ENCODE measurements at regions not wholly inside any gene's neighbourhood (a gene's known extent, or its start where the extent isn't known, plus 50 kb on each side); places are given as distances from the start of the nearest gene placed in this dataset.
"Not testable (repeated sequence)": the region's sequence is repeated elsewhere in the genome, so short reads cannot be mapped to it uniquely, and the experiment has no call there.

DNA sequence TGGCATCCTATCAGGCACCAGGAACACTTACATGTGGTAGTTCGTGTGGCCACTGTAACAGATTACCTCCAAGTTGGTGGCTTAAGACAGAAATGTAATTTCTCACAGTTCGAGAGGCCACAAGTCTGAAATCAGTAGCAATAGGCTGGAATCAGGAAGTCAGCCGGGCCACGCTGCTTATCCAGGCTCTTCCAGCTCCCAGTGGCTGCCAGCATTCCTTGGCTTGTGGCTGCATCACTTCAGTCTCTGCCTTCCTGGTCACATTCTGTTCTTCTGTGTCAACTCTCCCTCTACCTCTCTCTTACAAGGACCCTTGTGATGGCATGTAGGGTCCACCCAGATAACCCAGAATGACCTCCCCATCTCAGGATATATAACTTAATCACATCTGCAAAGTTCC is 78.7 kb upstream of the MSX2 start:
- H3K4me1 ChIP-seq = no peaks in the 10 kb centered on the region
- H3K27me3 ChIP-seq = no peaks in the 10 kb centered on the region
- no peak overlapping the region for H3K4me3 ChIP-seq
- TF ChIP-seq, protein P1, sequence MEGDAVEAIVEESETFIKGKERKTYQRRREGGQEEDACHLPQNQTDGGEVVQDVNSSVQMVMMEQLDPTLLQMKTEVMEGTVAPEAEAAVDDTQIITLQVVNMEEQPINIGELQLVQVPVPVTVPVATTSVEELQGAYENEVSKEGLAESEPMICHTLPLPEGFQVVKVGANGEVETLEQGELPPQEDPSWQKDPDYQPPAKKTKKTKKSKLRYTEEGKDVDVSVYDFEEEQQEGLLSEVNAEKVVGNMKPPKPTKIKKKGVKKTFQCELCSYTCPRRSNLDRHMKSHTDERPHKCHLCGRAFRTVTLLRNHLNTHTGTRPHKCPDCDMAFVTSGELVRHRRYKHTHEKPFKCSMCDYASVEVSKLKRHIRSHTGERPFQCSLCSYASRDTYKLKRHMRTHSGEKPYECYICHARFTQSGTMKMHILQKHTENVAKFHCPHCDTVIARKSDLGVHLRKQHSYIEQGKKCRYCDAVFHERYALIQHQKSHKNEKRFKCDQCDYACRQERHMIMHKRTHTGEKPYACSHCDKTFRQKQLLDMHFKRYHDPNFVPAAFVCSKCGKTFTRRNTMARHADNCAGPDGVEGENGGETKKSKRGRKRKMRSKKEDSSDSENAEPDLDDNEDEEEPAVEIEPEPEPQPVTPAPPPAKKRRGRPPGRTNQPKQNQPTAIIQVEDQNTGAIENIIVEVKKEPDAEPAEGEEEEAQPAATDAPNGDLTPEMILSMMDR (IDR thresholded peaks at IDR 0.05) = no peak
- TF ChIP-seq POLR2A (IDR thresholded peaks at IDR 0.05) = no peak
- no peak overlapping the region for H3K27ac ChIP-seq
- H3K9me3 ChIP-seq = peaks cover 0 to 8% (median 0%) of the 10 kb centered on the region in 3 donors
- DNase-seq (no peak), ATAC-seq (no peak)
- WGBS, 2 donors = 70 to 72% methylated on average over 3 to 4 of the region's 4 CpGs
- no peaks in the 10 kb centered on the region for H3K36me3 ChIP-seq (replicated peaks in 1 of 2; ENCODE audit: insufficient read depth in 1 of 2, low read depth in 2 of 2)
- intact Hi-C loops (cut with DNase I) = no loop called here

- DNase-seq; H3K27ac ChIP-seq; ATAC-seq; H3K27me3 ChIP-seq; H3K9me3 ChIP-seq; H3K4me1 ChIP-seq; intact Hi-C loops (cut with DNase I); H3K36me3 ChIP-seq (replicated peaks in 1 of 2; ENCODE audit: insufficient read depth in 1 of 2, low read depth in 2 of 2); H3K4me3 ChIP-seq: not testable (repeated sequence)
- 75 to 81% methylated on average over 4 of the region's 4 CpGs for WGBS, 2 donors
Measured at GRCh38 chr5:174648618-174649017, 75.8 kb upstream of the MSX2 start.

- no peak overlapping the region for H3K27ac ChIP-seq
- no peak for DNase-seq
- H3K27me3 ChIP-seq = no peaks in the 10 kb centered on the region
- H3K9me3 ChIP-seq = peaks cover 0 to 8% (median 0%) of the 10 kb centered on the region in 3 donors
- intact Hi-C loops (cut with DNase I) = no loop called here
- WGBS, 2 donors = 83 to 86% methylated on average over 8 of the region's 8 CpGs
- no peak overlapping the region for H3K4me3 ChIP-seq
- ATAC-seq = no peak
- H3K36me3 ChIP-seq (replicated peaks in 1 of 2; ENCODE audit: insufficient read depth in 1 of 2, low read depth in 2 of 2) = no peaks in the 10 kb centered on the region
- no peaks in the 10 kb centered on the region for H3K4me1 ChIP-seq
- no peak for TF ChIP-seq POLR2A (IDR thresholded peaks at IDR 0.05)
- TF ChIP-seq, protein P1 (IDR thresholded peaks at IDR 0.05) = no peak
Measured at GRCh38 chr5:174649391-174649790, 75.0 kb upstream of the MSX2 start.

DNA sequence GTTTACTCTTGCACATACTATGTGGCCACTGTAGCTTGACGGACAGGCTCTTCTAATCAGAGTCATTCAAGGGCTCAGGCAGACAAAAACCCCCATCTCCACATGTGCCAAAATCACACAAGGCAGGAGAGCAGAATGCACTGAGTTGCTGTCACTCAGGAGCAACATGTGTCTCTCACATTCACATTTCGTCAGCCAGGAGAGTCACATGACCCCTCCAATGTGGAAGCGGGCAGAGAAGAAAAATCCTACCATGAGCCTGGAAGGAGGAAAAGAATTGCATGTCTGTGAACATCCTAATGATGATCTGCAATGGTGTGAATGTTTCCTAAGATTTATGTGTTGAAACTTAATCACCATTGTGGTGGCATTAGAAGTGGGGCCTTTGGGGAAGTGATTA is 69.9 kb upstream of the MSX2 start:
- no peak for DNase-seq
- Histone ChIP-seq H3K27ac (no peak overlapping the region), H3K36me3 (replicated peaks in 1 of 2; ENCODE audit: insufficient read depth in 1 of 2, low read depth in 2 of 2) (no peaks in the 10 kb centered on the region), H3K4me1 (no peaks in the 10 kb centered on the region), H3K4me3 (no peak overlapping the region), H3K27me3 (no peaks in the 10 kb centered on the region), H3K9me3 (no peaks in the 10 kb centered on the region)
- no peak for TF ChIP-seq POLR2A (IDR thresholded peaks at IDR 0.05)
- TF ChIP-seq, protein P1 (IDR thresholded peaks at IDR 0.05) = no peak
- intact Hi-C loops (cut with DNase I) = no loop called here
- 63 to 76% methylated on average over 3 of the region's 3 CpGs for WGBS, 2 donors
- no peak for ATAC-seq

GRCh38 chr5:174655351-174655750 is 69.0 kb upstream of the MSX2 start:
- peak in 1 of 4 donors; percentile 15 for DNase-seq
- ATAC-seq = no peak
- H3K27me3 ChIP-seq = no peaks in the 10 kb centered on the region
- WGBS, 2 donors = 31 to 36% methylated on average over 4 of the region's 4 CpGs
- no peaks in the 10 kb centered on the region for H3K36me3 ChIP-seq (replicated peaks in 1 of 2; ENCODE audit: insufficient read depth in 1 of 2, low read depth in 2 of 2)
- no peaks in the 10 kb centered on the region for H3K4me1 ChIP-seq
- intact Hi-C loops (cut with DNase I) = no loop called here
- H3K9me3 ChIP-seq = no peaks in the 10 kb centered on the region
- no peak for TF ChIP-seq POLR2A (IDR thresholded peaks at IDR 0.05)
- TF ChIP-seq, protein P1 (IDR thresholded peaks at IDR 0.05) = no peak
- no peak overlapping the region for H3K27ac ChIP-seq
- no peak overlapping the region for H3K4me3 ChIP-seq

Measured in body of pancreas (tissue), 4 donors.